ENCODE measurements at regions not wholly inside any gene's neighbourhood (a gene's known extent, or its start where the extent isn't known, plus 50 kb on each side); places are given as distances from the start of the nearest gene placed in this dataset.
"Not testable (repeated sequence)": the region's sequence is repeated elsewhere in the genome, so short reads cannot be mapped to it uniquely, and the experiment has no call there.

DNA sequence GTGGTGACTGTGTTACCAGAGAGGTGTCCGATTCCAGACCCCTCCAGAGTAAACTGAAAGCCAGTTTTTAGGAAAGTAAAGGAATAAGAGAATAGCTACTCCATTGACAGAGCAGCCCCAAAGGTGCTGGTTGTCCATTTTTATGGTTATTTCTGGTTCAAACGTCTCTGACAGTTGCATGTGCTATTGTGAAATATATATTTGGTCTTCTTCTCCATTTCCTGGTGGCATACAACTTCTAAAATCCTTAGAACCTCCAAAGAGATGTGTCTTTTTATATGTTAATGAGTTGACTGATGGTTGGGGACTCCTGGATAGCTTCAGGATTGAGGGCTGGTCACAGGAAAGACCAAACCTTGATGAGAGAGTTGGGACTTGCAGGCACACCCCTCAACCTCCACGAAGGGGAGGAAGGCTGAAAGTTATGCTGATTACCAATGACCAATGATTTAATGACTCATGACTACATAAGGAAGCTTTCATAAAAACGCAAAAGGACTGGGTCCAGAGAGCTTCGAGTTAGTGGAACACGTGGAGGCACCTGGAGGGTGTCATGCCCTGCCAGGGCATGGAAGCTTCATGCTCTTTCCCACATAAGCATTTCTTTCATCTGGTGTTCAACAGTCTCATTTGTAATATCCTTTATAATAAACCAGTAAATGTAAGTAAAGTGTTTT, 100.7 kb downstream of the SLC16A1 start:
- no peak for DNase-seq (ENCODE audit: low read depth)

DNA sequence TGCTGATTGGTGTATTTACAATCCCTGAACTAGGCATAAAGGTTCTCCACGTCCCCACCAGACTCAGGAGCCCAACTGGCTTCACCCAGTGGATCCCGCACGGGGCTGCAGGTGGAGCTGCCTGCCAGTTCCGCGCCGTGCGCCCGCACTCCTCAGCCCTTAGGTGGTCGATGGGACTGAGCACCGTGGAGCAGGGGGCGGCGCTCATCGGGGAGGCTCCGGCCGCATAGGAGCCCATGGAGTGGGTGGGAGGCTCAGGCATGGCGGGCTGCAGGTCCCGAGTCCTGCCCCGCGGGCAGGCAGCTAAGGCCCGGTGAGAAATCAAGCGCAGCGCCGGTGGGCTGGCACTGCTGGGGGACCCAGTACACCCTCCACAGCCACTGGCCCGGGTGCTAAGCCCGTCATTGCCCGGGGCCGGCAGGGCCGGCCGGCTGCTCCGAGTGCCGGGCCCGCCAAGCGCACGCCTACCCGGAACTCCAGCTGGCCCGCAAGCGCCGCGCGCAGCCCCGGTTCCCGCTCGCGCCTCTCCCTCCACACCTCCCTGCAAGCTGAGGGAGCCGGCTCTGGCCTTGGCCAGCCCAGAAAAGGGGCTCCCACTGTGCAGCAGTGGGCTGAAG, 101.5 kb downstream of the SLC16A1 start:
- DNase-seq (ENCODE audit: low read depth) = not testable (repeated sequence)

DNA sequence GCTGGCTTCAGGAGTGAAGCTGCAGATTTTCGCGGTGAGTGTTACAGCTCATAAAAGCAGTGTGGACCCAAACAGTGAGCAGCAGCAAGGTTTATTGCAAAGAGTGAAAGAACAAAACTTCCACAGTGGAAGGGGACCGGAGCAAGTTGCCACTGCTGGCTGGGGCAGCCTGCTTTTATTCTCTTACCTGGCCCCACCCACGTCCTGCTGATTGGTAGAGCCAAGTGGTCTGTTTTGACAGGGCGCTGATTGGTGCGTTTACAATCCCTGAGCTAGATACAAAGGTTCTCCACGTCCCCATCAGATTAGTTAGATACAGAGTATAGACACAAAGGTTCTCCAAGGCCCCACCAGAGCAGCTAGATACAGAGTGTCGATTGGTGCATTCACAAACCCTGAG, 102.1 kb downstream of the SLC16A1 start:
- not testable (repeated sequence) for DNase-seq (ENCODE audit: low read depth)

DNA sequence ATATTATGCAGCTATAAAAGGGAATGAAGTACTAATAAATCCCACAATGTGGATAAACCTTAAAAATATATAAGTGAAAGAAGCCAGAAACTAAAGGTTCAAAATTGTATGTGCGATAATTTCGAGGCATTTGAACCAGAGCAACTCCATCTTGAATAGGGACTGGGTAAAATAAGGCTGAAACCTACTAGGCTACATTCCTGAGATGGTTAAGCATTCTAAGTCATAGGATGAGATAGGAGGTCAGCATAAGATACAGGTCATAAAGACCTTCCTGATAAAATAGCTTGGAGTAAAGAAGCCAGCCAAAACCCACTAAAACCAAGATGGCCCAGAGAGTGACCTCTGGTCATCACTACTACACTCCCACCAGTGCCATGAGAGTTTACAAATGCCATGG, 103.1 kb downstream of the SLC16A1 start:
- no peak for DNase-seq (ENCODE audit: low read depth)

DNA sequence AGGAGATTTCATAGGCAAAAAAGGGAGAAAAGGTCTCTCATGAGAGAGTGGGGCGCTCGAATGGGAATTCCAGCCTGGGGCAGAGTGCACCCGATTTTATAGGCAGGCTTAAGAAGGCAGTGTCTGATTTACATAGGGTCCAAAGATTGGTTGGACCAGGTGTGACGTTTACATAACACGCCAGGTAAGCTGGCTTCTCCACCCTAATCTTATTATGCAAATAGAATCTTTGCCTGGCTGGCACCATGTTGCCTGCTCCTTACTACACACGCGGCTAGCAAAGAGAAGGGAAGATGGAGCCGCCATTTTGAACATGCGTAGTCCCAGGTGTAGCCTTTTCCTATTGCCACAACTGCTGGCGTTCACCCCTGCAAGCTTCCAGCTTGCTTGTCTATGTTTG, 103.7 kb downstream of the SLC16A1 start:
- DNase-seq (ENCODE audit: low read depth) = no peak

DNA sequence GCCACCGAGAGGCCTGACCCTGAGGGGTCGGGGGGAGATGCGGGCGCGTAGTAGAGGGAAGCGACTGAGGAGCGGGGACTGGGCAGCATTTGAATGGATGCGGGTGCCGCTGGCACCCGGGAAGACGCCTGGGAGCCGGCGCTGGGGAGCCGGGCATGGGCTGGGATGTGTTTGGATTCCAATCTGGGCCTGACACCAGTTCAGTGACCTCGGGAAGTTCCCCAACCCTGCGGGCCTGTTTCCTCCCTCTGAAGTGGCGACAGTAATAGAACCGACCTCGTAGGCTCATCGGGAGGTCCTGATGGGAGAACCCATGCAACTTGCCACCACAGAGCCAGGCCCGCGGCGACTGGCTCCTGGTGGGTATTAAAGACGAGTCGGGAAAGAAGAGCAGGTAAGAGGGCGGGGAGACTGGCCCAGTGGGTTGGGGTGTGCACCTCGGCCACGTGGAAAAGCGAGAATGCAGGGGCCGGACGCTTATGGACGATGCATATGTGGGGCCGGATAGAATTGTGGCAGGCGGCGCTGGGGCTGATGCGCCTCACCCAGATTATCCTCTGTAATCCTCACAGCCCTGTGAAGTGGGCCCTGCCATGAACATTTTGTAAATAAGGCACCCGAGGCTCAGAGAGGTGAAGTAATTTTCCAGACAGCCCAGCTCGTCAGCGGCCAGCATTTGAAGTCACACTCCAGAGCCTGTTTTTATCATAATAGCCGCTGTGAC, 105.8 kb downstream of the SLC16A1 start:
- no peak for DNase-seq (ENCODE audit: low read depth)

DNA sequence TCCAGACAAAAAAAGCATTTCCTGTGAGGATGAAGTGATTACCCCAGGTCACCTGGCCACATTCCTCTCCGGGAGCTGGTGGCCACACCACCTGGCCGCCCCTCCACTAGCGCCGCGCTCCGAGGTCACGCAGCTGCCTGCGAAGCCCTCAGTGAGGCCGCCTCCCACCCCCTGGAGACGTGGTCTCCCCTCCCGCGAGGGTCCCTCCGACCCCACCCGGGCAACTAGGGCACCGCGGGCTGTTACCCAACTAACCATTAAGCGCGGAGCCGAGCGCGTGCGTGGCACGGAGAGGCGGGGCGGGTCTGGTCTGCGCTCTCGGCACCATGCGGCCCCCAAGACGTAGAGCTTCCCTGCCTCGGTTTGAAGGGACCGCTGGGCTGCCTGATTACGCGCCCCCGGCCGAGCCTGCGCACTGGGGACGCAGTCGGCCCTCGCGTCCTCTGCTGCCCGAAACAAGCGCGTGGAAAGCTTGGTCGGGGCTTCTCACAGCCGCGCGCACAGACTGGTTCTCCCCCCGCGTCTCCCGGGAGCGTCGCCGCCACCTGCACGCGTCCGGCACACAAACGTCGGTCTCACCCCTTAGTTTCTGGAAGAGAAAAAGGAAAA, 106.5 kb downstream of the SLC16A1 start:
- no peak for DNase-seq (ENCODE audit: low read depth)

DNA sequence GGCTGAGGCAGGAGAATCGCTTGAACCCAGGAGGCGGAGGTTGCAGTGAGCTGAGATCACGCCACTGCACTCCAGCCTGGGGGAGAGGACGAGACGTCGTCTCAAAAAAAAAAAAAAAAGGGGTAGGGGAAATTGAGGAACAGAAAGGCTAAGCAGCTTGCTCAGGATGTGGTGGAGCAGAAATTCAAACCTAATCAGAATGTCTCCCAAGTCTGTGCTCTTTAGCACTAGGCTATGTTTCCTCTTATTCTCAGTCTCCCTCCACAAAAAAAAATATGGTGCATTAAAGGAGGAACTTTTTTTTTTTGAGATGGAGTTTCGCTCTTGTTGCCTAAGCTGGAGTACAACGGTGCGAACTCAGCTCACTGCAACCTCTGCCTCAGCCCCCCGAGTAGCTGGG, 114.2 kb downstream of the SLC16A1 start:
- DNase-seq (ENCODE audit: low read depth) = no peak

DNA sequence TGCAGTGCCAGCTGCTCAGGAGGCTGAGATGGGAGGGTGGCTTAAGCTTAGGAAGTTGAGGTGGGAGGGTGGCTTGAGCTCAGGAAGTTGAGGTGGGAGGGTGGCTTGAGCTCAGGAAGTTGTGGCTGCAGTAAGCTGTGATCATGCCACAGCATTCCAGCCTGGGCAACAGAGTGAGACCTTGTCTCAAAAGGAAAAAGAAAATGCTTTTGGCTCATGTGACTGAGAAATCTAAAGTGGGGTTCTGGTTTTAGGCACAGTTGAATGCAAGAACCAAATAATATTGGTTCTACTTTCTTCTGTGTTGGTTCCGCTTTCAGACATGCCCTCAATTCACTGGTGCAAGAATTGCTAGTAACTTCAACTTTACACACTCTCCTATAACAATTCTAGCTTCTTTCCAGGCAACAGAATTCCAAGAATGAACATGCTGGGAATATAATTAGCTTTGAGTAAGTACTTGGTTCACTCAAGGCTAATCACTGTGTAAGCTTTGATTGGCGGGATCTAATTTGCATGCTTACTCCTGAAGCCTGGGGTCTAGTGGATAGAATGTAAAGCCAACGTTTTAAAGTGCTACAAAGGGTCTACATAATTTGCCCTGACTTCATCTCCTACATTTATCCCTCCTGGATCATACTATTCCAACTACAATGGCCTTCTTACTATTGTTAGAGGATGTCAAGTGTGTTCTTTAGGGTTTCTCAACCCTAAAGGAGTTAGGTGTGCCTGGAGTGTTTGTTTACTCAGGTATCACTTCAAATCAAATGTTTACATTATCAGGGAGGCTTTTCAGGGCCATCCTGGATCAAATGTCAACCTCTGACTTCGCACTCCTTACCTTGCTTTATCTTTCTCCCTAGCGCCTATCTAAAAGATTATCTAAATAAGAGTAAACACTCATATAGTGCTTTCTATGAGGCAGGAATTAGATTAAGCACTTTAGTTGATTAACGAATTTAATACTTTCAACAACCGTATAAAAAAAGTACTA, 115.1 kb downstream of the SLC16A1 start:
- DNase-seq (ENCODE audit: low read depth) = no peak

DNA sequence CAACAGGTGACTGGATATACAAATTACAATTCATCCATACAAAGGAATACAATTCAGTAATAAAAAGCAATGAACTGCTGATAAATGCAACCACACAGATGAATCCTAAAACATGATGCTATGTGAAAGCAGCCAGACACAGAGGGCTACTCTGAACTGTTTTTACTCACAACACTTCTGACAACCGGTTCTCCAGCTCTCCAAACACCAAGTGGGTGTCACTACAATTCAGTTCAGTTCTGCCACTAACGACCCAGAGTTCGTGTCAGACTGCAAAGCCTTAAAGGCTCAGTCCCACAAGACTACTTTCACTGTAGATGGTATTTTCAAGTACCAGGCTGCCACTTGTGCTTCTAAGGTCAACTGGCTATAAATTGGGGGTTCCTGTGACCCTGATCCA, 119.4 kb downstream of the SLC16A1 start:
- no peak for DNase-seq (ENCODE audit: low read depth)

DNA sequence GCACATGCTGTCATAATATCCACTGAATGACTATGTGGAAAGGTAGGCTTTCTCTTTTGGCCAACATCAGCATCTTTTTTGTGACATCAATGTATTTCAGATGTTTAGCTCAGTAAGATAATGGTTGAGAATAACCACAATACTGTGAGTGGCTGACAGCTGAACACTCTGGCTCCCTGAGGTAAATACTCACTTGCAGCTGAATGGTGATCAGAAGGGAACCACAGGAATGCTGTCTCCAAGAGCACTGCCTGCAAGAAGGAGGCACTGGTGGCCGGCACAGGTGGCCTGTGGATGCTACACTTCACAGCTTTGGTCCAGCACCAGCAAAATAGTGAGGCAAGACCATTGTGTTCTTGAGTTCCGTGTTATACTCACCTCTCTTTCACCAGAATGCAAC, 118.7 kb upstream of the PPM1J start:
- DNase-seq (ENCODE audit: low read depth) = no peak

DNA sequence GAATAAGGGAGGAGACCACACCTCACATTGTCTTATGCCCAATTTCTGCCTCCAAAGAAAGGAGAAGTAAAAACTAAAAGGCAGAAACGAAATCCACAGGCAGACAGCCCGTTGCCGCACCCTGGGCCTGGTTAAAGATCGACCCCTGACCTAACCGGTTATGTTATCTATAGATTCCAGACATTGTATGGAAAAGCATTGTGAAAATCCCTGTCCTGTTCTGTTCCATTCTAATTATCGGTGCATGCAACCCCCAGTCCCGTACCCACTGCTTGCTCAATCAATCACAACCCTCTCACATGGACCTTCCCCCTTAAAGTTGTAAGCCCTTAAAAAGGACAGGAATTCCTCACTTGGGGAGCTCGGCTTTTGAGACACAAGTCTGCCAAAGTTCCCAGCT, 117.1 kb upstream of the PPM1J start:
- not testable (repeated sequence) for DNase-seq (ENCODE audit: low read depth)

DNA sequence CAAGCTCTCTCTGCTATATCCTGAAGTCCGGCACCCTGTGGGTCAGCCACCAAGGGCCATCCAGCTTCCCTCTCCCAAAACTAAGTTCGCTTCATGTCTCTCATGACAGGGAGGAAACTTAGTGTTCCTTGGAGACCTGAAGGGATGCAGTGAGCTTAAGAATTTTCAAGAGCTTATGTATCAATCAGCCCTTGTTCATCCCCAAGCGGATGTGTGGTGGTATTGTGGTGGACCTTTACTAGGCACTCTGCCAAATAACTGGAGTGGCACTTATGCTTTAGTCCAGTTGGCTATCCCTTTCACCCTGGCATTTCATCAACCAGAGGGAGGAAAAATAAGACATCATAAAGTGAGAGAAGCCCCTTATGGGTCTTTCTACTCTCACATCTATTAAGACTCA, 114.6 kb upstream of the PPM1J start:
- DNase-seq (ENCODE audit: low read depth) = not testable (repeated sequence)

DNA sequence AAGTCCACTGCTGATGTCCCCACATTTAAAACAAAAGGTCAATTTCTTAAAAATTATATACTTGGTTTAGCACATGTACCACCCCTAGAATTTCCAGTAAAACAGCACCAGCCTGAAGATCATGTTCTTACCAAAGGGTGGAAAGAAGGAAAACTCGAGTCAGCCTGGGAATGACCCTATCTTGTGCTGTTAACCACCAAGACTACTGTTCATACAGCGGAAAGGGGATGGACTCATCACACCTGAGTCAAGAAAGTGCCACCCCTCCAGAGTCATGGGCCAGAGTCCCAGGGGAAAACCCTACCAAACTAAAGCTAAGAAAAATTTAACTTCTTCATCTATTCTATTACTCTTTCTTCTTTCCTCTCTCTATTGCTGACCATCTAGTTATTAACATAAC, 113.6 kb upstream of the PPM1J start:
- DNase-seq (ENCODE audit: low read depth) = no peak

DNA sequence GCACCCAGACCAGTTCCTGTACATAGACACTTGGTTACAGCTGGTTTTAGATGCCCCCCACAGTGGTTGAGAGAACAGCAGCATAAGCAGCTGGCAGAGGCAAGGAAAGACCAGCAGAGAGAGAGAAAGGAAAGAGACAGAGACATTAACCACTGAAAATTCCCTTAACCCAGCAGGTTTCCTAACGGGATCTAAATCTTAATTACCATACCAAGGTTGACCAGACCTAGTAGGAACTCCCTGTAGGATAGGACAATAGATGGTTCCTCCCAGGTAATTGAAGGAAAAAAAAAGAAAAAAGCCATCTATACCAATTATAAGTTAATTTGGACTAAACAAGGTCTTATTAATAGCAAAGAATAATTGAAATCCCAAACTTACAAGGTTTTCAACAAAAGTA, 112.3 kb upstream of the PPM1J start:
- not testable (repeated sequence) for DNase-seq (ENCODE audit: low read depth)

DNA sequence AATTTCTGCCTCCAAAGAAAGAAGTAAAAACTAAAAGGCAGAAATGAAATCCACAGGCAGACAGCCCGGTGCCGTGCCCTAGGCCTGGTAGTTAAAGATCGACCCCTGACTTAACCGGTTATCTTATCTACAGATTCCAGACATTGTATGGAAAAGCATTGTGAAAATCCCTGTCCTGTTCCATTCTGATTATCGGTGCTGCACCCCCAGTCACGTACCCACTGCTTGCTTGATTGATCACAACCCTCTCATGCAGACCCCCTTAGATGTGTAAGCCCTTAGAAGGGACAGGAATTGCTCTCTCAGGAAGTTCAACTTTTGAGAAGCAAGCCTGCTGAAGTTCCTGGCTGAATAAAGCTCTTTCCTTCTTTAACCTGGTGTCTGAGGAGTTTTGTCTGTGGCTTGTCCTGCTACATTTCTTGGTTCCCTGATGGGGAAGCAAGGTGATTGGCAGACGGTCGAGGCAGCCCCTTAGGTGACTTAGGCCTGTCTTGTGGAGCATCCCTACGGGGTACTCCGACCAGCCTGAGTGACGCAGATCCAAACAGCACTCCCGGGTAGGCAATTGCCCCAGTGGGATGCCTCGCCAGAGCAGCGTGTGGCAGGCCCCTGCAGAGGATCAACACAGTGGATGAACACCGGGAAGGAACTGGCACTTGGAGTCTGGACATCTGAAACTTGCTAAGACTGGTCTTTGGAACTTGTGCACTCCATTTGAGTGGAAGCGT, 111.2 kb upstream of the PPM1J start:
- no peak for DNase-seq (ENCODE audit: low read depth)

DNA sequence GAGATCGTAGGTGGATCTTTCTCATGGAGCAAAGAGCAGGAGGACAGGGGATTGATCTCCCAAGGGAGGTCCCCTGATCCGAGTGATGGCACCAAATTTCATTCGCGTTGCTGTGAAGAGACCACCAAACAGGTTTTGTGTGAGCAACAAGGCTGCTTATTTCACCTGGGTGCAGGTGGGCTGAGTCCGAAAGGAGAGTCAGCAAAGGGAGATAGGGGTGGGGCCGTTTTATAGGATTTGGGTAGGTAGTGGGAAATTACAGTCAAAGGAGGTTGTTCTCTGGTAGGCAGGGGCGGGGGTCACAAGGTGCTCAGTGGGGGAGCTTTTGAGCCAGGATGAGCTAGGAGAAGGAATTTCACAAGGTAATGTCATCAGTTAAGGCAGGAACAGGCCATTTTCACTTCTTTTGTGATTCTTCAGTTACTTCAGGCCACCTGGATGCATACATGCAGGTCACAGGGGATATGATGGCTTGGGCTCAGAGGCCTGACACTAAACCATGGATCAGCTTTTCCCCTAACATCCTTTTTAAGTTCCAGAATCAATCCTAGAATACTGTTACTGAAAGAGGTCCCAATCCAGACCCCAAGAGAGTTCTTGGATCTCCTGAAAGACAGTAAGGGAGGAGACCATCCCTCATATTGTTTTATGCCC, 110.6 kb upstream of the PPM1J start:
- DNase-seq (ENCODE audit: low read depth) = not testable (repeated sequence)

DNA sequence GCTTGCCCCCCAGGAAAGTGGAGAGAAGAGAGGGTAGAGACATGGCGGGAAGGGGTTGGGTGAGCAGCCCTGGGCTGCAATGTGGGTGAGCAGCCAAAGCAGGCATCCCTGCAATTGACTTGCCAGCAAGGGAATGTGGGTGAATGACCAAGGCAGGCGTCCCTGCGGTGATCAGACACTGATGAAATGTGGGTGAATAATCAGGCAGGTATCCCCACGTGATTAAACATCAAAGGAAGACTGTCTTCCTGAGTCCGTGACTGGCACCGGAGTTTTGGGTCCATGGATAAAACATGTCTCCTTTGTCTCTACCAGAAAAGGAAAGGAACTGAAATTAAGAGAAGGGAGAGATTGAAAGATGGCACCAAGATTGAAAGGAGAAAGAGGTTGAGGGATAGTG, 109.9 kb upstream of the PPM1J start:
- DNase-seq (ENCODE audit: low read depth) = not testable (repeated sequence)

DNA sequence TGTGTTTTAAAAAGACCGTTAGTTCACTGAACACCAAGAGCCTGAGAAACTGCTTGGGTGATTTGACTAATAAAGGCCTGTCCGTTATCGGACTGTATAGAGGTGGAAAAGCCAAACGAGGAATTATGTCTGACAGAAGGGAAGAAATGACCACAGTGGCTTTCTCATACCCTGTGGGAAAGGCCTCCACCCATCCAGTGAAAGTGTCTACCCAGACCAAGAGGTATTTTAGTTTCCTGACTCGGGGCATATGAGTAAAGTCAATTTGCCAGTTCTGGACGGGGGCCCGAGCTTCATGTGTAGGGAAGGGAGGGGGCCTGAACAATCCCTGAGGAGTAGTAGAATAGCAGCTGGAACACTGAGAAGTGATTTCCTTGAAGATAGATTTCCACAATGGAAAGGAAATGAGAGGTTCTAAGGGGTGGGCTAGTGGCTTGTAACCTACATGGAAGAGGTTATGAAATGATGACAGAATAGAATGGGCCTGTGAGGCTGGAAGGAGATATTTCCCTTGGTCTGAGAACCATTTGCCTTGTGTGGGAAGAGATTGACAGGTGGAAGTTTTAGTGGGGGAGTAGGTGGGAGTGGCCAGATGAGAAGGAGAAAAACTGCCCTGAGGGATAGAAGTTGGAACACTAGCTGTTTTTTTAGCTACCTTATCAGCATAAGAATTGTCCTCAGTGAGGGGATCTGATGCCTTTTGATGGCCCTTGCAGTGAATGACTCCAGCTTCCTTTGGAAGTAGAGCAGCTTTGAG, 106.4 kb upstream of the PPM1J start:
- DNase-seq (ENCODE audit: low read depth) = not testable (repeated sequence)
